GM19238 (cell line): ENCODE measurements at regions not wholly inside any gene's neighbourhood (a gene's known extent, or its start where the extent isn't known, plus 50 kb on each side); places are given as distances from the start of the nearest gene placed in this dataset.
"Not testable (repeated sequence)": the region's sequence is repeated elsewhere in the genome, so short reads cannot be mapped to it uniquely, and the experiment has no call there.

Experiments used
- DNase-seq: peaks from one replicate; pipeline ENCODE4 v3.0.0; 2011; ENCODE audit warnings: low spot score; ENCODE audit not compliant: insufficient read length

DNA sequence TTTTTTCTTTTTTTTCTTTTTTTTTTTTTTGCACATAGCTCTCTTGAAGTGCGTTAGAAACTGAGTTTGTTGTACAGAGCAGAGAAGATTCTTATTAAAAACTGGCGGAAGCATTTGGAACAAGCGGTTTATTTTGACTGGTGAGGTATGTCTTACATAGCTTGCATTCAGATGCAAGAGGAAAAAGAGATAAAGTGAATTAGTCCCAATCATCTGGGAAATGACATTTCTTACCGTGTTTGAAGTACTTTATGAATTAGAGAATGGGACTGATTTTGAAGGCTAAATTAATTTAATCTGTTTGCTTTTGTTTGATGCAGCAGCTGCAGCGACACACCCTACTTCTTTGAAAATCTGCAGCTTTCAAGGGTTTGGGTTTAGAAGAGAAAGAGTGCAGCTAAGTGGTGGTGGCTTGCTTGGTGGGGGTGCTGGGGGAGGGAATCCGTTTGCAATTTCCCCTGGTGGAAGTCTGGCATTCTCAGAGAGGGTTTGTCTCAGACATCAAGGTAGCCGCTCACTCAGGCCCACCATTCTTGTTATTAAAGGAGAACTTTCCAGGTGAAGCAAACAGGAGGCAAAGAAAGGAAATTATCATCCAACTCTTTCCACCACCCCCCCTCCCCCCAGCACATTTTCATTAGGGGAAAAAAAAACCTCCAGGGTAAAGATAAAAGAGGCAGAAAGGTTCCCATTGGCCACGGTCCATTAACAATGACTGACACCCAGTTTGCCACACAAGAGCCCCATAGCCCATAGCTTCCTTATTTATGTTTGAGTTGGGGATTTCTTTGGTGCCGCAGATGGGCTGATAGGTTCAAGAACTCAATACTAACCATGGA lies 231.7 kb downstream of the SKIDA1 start:
- DNase-seq, result no peak

DNA sequence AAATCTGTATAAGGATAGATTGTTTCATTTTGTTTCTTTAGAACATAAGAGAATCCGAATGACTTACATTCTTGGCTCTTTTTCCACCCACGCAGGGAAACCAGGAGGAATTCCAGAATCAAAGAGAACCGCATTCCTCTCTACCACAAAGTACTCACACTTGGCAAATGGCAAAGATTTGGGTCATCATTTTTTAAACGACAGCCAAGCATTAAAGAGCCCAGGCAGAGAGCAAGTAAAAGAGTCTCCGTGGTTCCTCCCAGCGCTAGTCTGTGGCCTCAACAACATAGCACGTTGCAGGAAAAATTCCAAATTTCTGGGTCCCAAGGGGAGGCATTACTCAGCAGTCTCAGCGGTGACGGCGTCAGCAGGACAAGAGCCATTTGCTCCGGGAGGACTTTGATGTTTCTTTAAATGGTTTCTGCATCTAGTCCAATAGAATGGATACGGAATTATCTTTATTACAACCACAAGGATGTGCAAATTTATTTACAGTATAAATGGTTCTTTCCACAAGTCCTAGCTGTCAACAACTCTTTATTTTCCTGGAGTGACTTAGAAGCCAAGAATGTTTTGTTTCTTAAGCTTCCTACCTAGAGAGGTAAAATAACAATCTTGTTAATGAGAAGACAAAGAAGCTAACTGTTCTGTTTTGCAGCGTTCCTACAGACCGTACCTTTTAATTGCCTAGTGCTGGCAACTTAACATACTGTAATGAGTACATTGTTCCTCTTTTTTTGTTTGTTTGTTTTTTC lies 232.5 kb downstream of the SKIDA1 start:
- DNase-seq, result no peak

DNA sequence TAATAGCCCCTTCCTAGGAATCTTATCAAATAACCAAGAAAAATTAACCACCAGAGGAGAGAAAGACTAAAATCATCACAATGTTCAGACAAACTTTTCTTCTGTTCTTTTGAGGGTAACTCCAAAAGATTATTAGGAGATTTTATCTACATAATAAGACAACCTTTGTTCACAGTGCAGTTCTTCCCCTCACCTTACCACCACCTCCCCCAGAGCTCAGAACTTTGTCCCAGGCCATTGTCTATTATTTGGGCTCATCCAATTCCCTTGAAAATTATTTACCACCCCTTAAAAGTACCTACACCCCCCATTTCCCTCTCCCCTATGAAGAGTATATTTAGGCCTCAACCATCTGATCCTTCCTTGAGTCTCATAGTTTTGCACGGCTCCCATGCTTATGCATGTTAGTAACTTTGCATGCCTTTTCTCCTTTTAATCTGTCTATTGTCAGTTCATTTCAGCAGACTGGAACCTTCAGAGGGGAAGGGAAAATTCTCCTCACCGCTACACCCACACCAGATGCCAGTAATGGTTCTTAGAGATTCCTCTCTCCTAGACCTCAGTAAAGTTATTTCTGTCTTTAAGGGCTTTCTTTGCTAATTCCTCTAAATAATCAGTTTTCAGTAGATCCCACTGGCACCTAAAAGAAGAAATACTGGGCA lies 234.9 kb downstream of the SKIDA1 start:
- no peak for DNase-seq

DNA sequence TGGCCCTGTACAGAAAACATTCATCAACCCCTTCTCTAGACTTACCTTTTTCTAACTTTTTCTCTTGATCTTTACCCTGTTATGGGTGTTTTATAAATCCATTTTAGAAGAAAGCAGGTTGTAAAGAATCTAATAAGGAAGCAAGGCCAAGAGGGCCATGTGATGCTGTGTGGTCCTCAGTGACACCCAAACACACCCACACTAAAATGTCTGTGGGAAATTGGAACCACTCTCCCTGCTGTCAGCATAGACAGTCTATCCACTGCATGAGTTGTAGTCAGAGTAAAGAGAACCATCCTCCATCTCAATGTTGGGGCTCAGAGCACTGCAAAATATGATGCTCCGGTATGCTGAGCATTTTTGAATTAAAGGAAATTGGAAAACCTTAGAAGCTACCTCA lies 235.5 kb downstream of the SKIDA1 start:
- DNase-seq, result no peak

GRCh38 chr10:21289271-21289670 lies 236.2 kb downstream of the SKIDA1 start:
- DNase-seq, result no peak

DNA sequence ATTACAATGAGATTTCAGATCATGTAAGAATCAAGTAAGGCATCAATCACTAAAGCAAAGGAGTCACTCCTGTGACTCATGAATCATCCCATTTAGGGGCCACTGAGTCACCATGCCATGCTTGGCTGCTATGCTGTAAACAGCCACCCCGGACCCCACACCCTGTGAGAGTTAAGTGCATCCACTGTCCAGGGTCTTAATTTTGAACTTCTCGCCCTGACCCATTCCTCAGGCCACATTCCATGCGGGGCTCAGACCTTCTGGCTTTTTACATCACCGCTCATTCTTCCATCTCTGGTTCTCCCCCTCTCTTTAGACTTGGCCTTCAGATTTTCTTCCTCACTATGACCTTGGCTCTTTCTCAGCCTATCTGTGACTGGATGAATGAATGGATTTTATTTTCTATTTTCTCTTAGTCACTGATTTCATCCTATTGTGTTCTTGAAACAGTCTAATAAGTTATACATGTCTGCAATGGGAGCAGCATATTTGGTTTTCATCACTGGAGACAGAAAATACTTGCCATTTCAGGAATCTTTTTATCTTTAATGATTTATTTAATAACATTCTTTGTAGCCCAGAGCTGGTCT lies 239.6 kb downstream of the SKIDA1 start:
- DNase-seq, result no peak

DNA sequence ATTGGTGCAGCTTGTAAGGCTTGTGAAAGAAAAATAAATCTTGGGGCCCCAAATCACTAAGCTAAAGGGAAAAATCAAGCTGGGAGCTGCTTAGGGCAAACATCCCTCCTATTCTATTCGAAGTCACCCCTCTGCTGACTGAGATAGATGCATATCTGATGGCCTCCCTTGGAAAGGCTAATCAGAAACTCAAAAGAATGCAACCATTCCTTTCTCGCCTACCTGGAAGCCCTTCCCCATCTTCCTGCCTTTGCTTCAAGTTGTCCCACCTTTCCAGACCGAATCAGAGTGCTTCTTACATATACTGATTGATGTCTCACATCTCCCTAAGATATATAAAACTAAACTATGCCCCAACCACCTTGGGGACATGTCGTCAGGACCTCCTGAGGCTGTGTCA lies 240.3 kb downstream of the SKIDA1 start:
- DNase-seq, result no peak

DNA sequence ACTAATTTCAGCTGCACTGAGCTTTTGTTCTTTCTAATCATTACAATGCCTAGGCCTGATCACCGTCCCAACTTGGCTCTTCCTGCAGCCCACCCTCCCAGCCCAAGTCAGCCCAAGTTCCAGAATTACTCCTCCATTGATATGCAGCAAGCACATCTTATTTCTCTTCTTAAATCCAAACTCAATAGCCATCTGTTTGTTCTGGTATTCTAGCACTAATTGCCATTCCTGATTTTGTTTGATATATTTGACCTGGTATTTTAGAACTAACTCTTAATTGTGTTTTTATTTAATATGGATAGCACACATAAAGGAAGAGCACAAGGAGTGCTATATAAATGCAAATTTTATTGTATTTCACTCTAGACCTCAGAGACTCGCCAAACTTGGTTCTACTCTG lies 241.2 kb downstream of the SKIDA1 start:
- DNase-seq, result no peak

DNA sequence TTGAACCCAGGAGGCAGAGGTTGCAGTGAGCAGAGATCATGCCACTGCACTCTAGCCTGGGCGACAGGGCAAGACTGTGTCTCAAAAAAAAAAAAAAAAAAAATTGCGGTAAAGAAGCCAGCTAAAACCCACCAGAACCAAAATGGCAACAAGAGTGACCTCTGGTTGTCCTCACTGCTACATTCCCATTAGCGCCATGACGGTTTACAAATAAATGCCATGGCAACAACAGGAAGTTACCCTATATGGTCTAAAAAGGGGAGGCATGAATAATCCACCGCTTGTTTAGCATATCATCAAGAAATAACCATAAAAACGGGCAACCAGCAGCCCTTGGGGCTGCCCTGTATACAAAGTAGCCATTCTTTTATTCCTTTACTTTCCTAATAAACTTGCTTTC lies 242.4 kb downstream of the SKIDA1 start:
- DNase-seq, result not testable (repeated sequence)

GRCh38 chr10:21281765-21282484 lies 243.6 kb downstream of the SKIDA1 start:
- DNase-seq, result no peak

- DNase-seq, result no peak
Measured at GRCh38 chr10:21280971-21281572, 244.4 kb downstream of the SKIDA1 start.

- no peak for DNase-seq
Measured at GRCh38 chr10:21280037-21280436, 245.4 kb downstream of the SKIDA1 start.

GRCh38 chr10:21279217-21279575 lies 246.3 kb downstream of the SKIDA1 start:
- no peak for DNase-seq

DNA sequence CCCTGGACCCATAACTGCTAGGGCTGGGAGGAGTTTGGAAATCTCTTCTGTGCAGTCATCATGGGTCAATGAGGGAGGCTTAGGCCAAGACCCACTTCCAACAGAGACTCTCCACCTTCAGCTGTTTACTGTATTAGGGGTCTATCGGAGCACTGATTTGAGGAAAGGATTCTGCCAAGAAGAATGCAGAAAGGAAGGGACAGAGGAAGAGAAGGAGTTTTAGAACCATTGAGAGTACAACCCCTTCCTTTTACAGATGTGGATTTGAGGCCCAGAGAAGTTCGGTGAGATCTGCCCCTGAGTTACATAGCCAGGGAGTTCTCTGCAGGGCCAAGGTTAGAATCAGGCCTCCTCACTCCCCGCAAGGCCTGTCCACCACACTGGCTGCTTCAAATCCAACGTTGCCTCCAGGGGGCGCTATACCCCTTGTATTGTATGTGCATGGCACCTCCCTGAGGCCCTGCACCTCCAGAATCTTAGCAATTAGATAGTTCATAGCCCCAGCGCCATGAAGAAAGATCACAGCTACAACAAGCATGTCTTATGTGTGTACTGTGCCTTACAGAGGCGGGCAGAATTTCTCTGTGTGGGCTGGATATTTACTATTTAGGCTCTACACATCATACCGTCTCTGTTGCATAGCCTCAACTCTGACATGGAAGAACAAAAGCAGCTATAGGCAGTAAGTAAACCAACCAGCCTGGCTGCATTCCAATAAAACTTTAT lies 246.8 kb downstream of the SKIDA1 start:
- peak; percentile 43 for DNase-seq

GRCh38 chr10:21273400-21273968 lies 252.0 kb downstream of the SKIDA1 start:
- no peak for DNase-seq

GRCh38 chr10:21272643-21273399 lies 252.7 kb downstream of the SKIDA1 start:
- no peak for DNase-seq

DNA sequence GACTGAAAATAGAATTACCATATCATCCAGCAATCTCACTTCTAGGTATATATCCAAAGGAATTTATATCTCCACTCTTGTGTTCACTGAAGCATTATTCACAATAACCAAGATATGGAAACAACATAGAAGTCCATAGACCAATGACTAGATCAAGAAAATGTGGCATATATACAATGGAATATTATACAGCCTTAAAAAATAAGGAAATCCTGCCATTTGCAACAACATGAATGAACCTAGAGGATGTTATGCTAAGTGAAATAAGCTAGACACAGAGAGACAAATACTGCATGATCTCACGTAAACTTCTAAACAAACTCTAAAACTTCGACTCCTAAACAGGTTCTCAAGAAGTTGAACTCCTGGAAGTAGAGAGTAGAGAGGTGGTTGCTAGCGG lies 254.5 kb downstream of the SKIDA1 start:
- DNase-seq, result no peak

- DNase-seq, result no peak
Measured at GRCh38 chr10:21269289-21269688, 256.2 kb downstream of the SKIDA1 start.

DNA sequence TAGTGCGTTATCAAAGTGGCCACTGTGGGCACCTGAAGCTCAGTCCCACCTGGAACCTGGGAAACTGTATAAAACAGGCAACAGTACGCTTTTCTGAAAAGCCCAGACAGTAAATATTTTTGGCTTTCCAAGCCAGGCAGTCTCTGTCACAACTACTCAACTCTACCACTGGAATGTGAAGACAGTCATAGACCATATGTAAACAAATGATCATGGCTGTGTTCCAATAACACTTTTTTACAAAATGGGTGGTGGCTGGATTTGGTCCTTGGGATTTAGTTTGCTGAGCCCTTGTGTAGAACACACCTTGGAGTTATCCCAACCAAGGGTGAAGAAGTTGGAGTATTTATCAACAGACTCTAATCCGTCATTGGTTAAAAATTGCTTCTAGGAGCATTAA lies 259.9 kb downstream of the SKIDA1 start:
- no peak for DNase-seq
